Lower leg skin (tissue), 3 donors: ENCODE measurements at regions not wholly inside any gene's neighbourhood (a gene's known extent, or its start where the extent isn't known, plus 50 kb on each side); places are given as distances from the start of the nearest gene placed in this dataset.

Experiments used
- POLR2A ChIP-seq, 2 donors: fragments of 450-650 bp; IDR thresholded peaks; one replicate each; pipeline ENCODE4 v1.6.1; 2016 to 2017; ENCODE audit warnings: antibody characterized with exemption in 2 of 2, mild to moderate bottlenecking in 1 of 2, moderate library complexity in 1 of 2
- TF ChIP-seq, protein P1 (sequence below), 3 donors: fragments of 450-650 bp; IDR thresholded peaks; one replicate each; pipeline ENCODE4 v1.5.1; 2016; ENCODE audit warnings: antibody characterized with exemption in 3 of 3, mild to moderate bottlenecking in 3 of 3, moderate library complexity in 2 of 3

DNA sequence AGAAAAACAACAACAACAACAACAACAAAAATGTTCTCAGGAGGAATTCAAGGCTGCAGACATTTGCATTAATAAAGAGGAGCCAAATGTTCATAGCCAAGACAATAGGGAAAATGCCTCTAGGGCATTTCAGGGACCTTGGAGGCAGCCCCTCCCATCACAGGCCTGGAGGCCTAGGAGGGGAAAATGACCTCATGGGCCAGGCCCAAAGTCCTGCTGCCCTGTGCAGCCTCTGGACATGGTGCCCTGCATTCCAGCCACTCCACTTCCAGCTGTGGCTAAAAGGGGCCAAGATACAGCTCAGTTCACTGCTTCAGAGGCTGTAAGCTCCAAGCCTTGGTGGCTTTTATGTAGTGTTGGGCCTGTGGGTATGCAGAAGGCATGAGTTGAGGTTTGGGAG is 314.5 kb downstream of the CYRIA start:
- TF ChIP-seq, protein P1, sequence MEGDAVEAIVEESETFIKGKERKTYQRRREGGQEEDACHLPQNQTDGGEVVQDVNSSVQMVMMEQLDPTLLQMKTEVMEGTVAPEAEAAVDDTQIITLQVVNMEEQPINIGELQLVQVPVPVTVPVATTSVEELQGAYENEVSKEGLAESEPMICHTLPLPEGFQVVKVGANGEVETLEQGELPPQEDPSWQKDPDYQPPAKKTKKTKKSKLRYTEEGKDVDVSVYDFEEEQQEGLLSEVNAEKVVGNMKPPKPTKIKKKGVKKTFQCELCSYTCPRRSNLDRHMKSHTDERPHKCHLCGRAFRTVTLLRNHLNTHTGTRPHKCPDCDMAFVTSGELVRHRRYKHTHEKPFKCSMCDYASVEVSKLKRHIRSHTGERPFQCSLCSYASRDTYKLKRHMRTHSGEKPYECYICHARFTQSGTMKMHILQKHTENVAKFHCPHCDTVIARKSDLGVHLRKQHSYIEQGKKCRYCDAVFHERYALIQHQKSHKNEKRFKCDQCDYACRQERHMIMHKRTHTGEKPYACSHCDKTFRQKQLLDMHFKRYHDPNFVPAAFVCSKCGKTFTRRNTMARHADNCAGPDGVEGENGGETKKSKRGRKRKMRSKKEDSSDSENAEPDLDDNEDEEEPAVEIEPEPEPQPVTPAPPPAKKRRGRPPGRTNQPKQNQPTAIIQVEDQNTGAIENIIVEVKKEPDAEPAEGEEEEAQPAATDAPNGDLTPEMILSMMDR (IDR thresholded peaks at IDR 0.05) = no peak
- no peak for TF ChIP-seq POLR2A (IDR thresholded peaks at IDR 0.05)
